Stomach (tissue), 8 donors: ENCODE measurements at regions not wholly inside any gene's neighbourhood (a gene's known extent, or its start where the extent isn't known, plus 50 kb on each side); places are given as distances from the start of the nearest gene placed in this dataset.
A peak's percentile ranks its signal among the peaks of the same experiment; 100 is the strongest.

ENCODE experiments used
- DNase-seq, 2 donors: peaks; one replicate each; pipeline versions ENCODE4 v3.0.0 to v3.0.0-alpha.2; 2013 to 2019
- H3K27ac ChIP-seq, 5 donors: fragments of 200-600 bp in 4 of 5; sonication (generic) in 4 of 5; one replicate each; pipeline ENCODE4 v1.5.1; 2013 to 2019; ENCODE audit warnings: mild to moderate bottlenecking in 1 of 5, moderate library complexity in 1 of 5
- H3K27me3 ChIP-seq, 3 donors: fragments of 200-600 bp; sonication (generic); one replicate each; pipeline ENCODE4 v1.5.1; 2017 to 2019; ENCODE audit warnings: mixed run types in 1 of 3
- H3K36me3 ChIP-seq, 4 donors: fragments of 200-600 bp; sonication (generic); 1 replicate in 3 of 4; 2 replicates in 1 of 4; pipeline ENCODE4 v1.5.1; 2016 to 2019
- H3K4me1 ChIP-seq, 4 donors: fragments of 200-600 bp; sonication (generic); one replicate each; pipeline ENCODE4 v1.5.1; 2016 to 2019
- H3K4me3 ChIP-seq, 4 donors: fragments of 200-600 bp; sonication (generic) in 3 of 4; one replicate each; pipeline ENCODE4 v1.5.1; 2016 to 2019; ENCODE audit warnings: mild to moderate bottlenecking in 1 of 4
- H3K9me3 ChIP-seq, 4 donors: fragments of 200-600 bp; sonication (generic); one replicate each; pipeline ENCODE4 v1.5.1; 2016 to 2019
- CTCF ChIP-seq, 7 experiments: fragments of 450-650 bp in 4 of 7; fragments of 200-600 bp in 3 of 7; sonication (generic) in 3 of 7; IDR thresholded peaks; one replicate each; pipeline ENCODE4 v1.5.1; 2016 to 2019; ENCODE audit warnings: antibody characterized with exemption in 7 of 7, control low read depth in 2 of 7, mild to moderate bottlenecking in 1 of 7
- EP300 ChIP-seq: sonication (generic); formaldehyde crosslinking; IDR thresholded peaks from one replicate; pipeline ENCODE4 v1.6.1; 2017; ENCODE audit warnings: antibody characterized with exemption
- POLR2A ChIP-seq, 4 donors: fragments of 450-650 bp; IDR thresholded peaks; one replicate each; pipeline ENCODE4 v1.6.1; 2016; ENCODE audit warnings: antibody characterized with exemption in 4 of 4, control low read depth in 2 of 4, mild to moderate bottlenecking in 1 of 4, moderate library complexity in 1 of 4
- POLR2AphosphoS5 ChIP-seq, 3 donors: sonication (generic); formaldehyde crosslinking; IDR thresholded peaks; one replicate each; pipeline ENCODE4 v1.6.1; 2016; ENCODE audit warnings: antibody characterized with exemption in 3 of 3
- WGBS, 5 donors: extraction: QIAGEN DNeasy Blood & Tissue Kit in 3 of 5; methylation state at CpG; one replicate each; pipeline versions ENCODE4 v1.1.5 to v1.1.7; 2013 to 2018; 5-methylcytosine and 5-hydroxymethylcytosine counted together
- intact Hi-C: fragments of 100-400 bp; cut with DNase I; formaldehyde crosslinking; loops from one replicate; pipeline ENCODE4 v1.15.1; 2023; ENCODE audit warnings: low total_unique reads
- donor health status: healthy with polysubstance abuse.
- donor health status: Bipolar disorder and iron deficiency.
- donor health status: healthy.

GRCh38 chr6:157763129-157763903, 59.7 kb upstream of the SNX9 start:
- Histone ChIP-seq H3K36me3 (no peaks in the 10 kb centered on the region), H3K27ac (peak overlapping the region; percentile 78 to 82 (median 80)), H3K27me3 (no peaks in the 10 kb centered on the region), H3K4me1 (peaks cover 31 to 51% (median 46%) of the 10 kb centered on the region in 4 donors), H3K4me3 (no peak overlapping the region), H3K9me3 (no peaks in the 10 kb centered on the region)
- intact Hi-C loops: no loop called here
- peak; percentile 97 to 99 for DNase-seq
- TF ChIP-seq POLR2A (IDR thresholded peaks at IDR 0.05) (no peak), POLR2AphosphoS5 (IDR thresholded peaks at IDR 0.05) (peak; percentile 10 to 87 (median 80))
- 26 to 46% (median 39%) methylated on average over 13 of the region's 13 CpGs for WGBS, 5 donors

GRCh38 chr6:157763904-157764177, 59.2 kb upstream of the SNX9 start:
- intact Hi-C loops: no loop called here
- WGBS, 5 donors: 39 to 54% (median 50%) methylated on average over 3 of the region's 3 CpGs
- Histone ChIP-seq H3K4me1 (peaks cover 31 to 53% (median 46%) of the 10 kb centered on the region in 4 donors), H3K36me3 (no peaks in the 10 kb centered on the region), H3K27ac (peak overlapping the region; percentile 78 to 82 (median 80)), H3K9me3 (no peaks in the 10 kb centered on the region), H3K4me3 (no peak overlapping the region), H3K27me3 (no peaks in the 10 kb centered on the region)
- no peak for DNase-seq
- TF ChIP-seq POLR2A (IDR thresholded peaks at IDR 0.05) (no peak), CTCF (IDR thresholded peaks at IDR 0.05) (no peak), EP300 (no peak), POLR2AphosphoS5 (IDR thresholded peaks at IDR 0.05) (no peak)

- Histone ChIP-seq H3K4me3 (no peak overlapping the region), H3K27me3 (no peaks in the 10 kb centered on the region), H3K36me3 (no peaks in the 10 kb centered on the region), H3K4me1 (peaks cover 31 to 59% (median 47%) of the 10 kb centered on the region in 4 donors), H3K9me3 (no peaks in the 10 kb centered on the region), H3K27ac (peak overlapping the region; percentile 73 to 82 (median 80))
- intact Hi-C loops: no loop called here
- peak; percentile 78 to 93 for DNase-seq
- peak in 1 of 7 experiments; percentile 17 for TF ChIP-seq CTCF (IDR thresholded peaks at IDR 0.05)
- TF ChIP-seq POLR2AphosphoS5 (IDR thresholded peaks at IDR 0.05): peak; percentile 65 to 91 (median 72)
- no peak for TF ChIP-seq EP300
- WGBS, 5 donors: 17 to 29% (median 23%) methylated on average over 14 of the region's 14 CpGs
Measured at GRCh38 chr6:157764178-157765068, 58.6 kb upstream of the SNX9 start.

GRCh38 chr6:157766901-157767774, 55.9 kb upstream of the SNX9 start:
- intact Hi-C loops: no loop called here
- Histone ChIP-seq H3K9me3 (no peaks in the 10 kb centered on the region), H3K4me1 (peaks cover 28 to 47% (median 36%) of the 10 kb centered on the region in 4 donors), H3K36me3 (no peaks in the 10 kb centered on the region), H3K27me3 (peaks cover 0 to 6% (median 0%) of the 10 kb centered on the region in 3 donors), H3K27ac (peak overlapping the region in 1 of 5 donors; percentile 42), H3K4me3 (no peak overlapping the region)
- TF ChIP-seq POLR2A (IDR thresholded peaks at IDR 0.05) (no peak), CTCF (IDR thresholded peaks at IDR 0.05) (no peak), EP300 (no peak), POLR2AphosphoS5 (IDR thresholded peaks at IDR 0.05) (no peak)
- no peak for DNase-seq
- WGBS, 5 donors: 92 to 98% (median 97%) methylated on average over 11 of the region's 11 CpGs
